ENCODE measurements at regions not wholly inside any gene's neighbourhood (a gene's known extent, or its start where the extent isn't known, plus 50 kb on each side); places are given as distances from the start of the nearest gene placed in this dataset.

- Mint-ChIP-seq H3K27ac (no peak overlapping the region), H3K4me3 (no peak overlapping the region), H3K4me1 (no peaks in the 10 kb centered on the region), H3K36me3 (no peaks in the 10 kb centered on the region), H3K9me3 (peaks cover 10 to 20% of the 10 kb centered on the region in 2 donors), H3K27me3 (ENCODE audit: low read depth in 2 of 2) (no peaks in the 10 kb centered on the region)
- WGBS (ENCODE audit: insufficient coverage) = 98% methylated on average over 3 of the region's 3 CpGs
- no peaks in the 10 kb centered on the region for H3K27me3 ChIP-seq (ENCODE audit: control insufficient read depth, insufficient read depth, low read length)
- TF ChIP-seq, protein P1, sequence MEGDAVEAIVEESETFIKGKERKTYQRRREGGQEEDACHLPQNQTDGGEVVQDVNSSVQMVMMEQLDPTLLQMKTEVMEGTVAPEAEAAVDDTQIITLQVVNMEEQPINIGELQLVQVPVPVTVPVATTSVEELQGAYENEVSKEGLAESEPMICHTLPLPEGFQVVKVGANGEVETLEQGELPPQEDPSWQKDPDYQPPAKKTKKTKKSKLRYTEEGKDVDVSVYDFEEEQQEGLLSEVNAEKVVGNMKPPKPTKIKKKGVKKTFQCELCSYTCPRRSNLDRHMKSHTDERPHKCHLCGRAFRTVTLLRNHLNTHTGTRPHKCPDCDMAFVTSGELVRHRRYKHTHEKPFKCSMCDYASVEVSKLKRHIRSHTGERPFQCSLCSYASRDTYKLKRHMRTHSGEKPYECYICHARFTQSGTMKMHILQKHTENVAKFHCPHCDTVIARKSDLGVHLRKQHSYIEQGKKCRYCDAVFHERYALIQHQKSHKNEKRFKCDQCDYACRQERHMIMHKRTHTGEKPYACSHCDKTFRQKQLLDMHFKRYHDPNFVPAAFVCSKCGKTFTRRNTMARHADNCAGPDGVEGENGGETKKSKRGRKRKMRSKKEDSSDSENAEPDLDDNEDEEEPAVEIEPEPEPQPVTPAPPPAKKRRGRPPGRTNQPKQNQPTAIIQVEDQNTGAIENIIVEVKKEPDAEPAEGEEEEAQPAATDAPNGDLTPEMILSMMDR (IDR thresholded peaks at IDR 0.05) = no peak
- no peak overlapping the region for H3K4me3 ChIP-seq (ENCODE audit: low read length)
- ATAC-seq (no peak), DNase-seq (no peak)
- H3K9me3 ChIP-seq (ENCODE audit: control insufficient read depth, insufficient read depth, low read length) = no peaks in the 10 kb centered on the region
- intact Hi-C loops (cut with micrococcal nuclease) = no loop called here
- H3K27ac ChIP-seq (ENCODE audit: low read length) = no peak overlapping the region
- H3K4me1 ChIP-seq (ENCODE audit: control insufficient read depth, insufficient read depth, low read length) = no peaks in the 10 kb centered on the region
- H3K36me3 ChIP-seq (ENCODE audit: control insufficient read depth, insufficient read depth, low read length) = no peaks in the 10 kb centered on the region
Measured at GRCh38 chr6:9638861-9639260, 776.0 kb downstream of the TFAP2A start.

- Mint-ChIP-seq H3K36me3 (peaks cover 7% of the 10 kb centered on the region), H3K9me3 (peaks cover 20 to 23% of the 10 kb centered on the region in 2 donors), H3K4me3 (no peak overlapping the region), H3K4me1 (no peaks in the 10 kb centered on the region), H3K27me3 (ENCODE audit: low read depth in 2 of 2) (no peaks in the 10 kb centered on the region), H3K27ac (no peak overlapping the region)
- H3K9me3 ChIP-seq (ENCODE audit: control insufficient read depth, insufficient read depth, low read length) = peaks cover 5% of the 10 kb centered on the region
- DNase-seq = no peak
- no peaks in the 10 kb centered on the region for H3K36me3 ChIP-seq (ENCODE audit: control insufficient read depth, insufficient read depth, low read length)
- no peak for ATAC-seq
- H3K27me3 ChIP-seq (ENCODE audit: control insufficient read depth, insufficient read depth, low read length) = no peaks in the 10 kb centered on the region
- no peak overlapping the region for H3K4me3 ChIP-seq (ENCODE audit: low read length)
- WGBS (ENCODE audit: insufficient coverage) = 87% methylated on average over 1 of the region's 2 CpGs
- no peaks in the 10 kb centered on the region for H3K4me1 ChIP-seq (ENCODE audit: control insufficient read depth, insufficient read depth, low read length)
- intact Hi-C loops (cut with micrococcal nuclease) = no loop called here
- TF ChIP-seq, protein P1 (IDR thresholded peaks at IDR 0.05) = no peak
- no peak overlapping the region for H3K27ac ChIP-seq (ENCODE audit: low read length)
Measured at GRCh38 chr6:9634776-9635175, 780.1 kb downstream of the TFAP2A start.

DNA sequence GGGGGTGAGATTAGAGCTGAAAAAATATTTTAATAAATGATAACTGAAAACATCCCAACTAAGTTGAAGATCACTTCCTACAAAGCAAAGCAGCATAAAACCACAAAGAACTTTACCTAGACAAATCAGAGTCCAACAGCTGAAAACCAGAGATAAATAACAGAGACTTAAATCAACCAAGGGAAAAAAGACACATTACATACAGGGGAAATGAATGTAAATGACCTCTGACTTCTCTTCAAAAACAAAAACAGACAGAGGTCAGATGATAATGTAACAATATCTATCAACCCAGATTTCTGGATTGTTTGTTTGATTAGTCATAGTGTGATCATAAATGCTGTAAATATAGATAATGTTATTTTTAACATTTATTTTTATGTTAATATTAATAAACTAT, 782.8 kb downstream of the TFAP2A start:
- Histone ChIP-seq H3K4me3 (ENCODE audit: low read length) (no peak overlapping the region), H3K27me3 (ENCODE audit: control insufficient read depth, insufficient read depth, low read length) (no peaks in the 10 kb centered on the region), H3K36me3 (ENCODE audit: control insufficient read depth, insufficient read depth, low read length) (no peaks in the 10 kb centered on the region), H3K27ac (ENCODE audit: low read length) (no peak overlapping the region), H3K9me3 (ENCODE audit: control insufficient read depth, insufficient read depth, low read length) (peaks cover 9% of the 10 kb centered on the region), H3K4me1 (ENCODE audit: control insufficient read depth, insufficient read depth, low read length) (no peaks in the 10 kb centered on the region)
- intact Hi-C loops (cut with micrococcal nuclease) = no loop called here
- DNase-seq (no peak), ATAC-seq (no peak)
- H3K4me3 Mint-ChIP-seq = no peak overlapping the region
- H3K9me3 Mint-ChIP-seq = peaks cover 22 to 26% of the 10 kb centered on the region in 2 donors
- peaks cover 14% of the 10 kb centered on the region for H3K36me3 Mint-ChIP-seq
- H3K27me3 Mint-ChIP-seq (ENCODE audit: low read depth in 2 of 2) = no peaks in the 10 kb centered on the region
- TF ChIP-seq, protein P1 (IDR thresholded peaks at IDR 0.05) = no peak
- no peaks in the 10 kb centered on the region for H3K4me1 Mint-ChIP-seq
- no peak overlapping the region for H3K27ac Mint-ChIP-seq

GRCh38 chr6:9628819-9629218, 786.1 kb downstream of the TFAP2A start:
- H3K9me3 Mint-ChIP-seq = peaks cover 14 to 22% of the 10 kb centered on the region in 2 donors
- no peak overlapping the region for H3K27ac Mint-ChIP-seq
- Histone ChIP-seq H3K4me1 (ENCODE audit: control insufficient read depth, insufficient read depth, low read length) (no peaks in the 10 kb centered on the region), H3K9me3 (ENCODE audit: control insufficient read depth, insufficient read depth, low read length) (peaks cover 9% of the 10 kb centered on the region), H3K27me3 (ENCODE audit: control insufficient read depth, insufficient read depth, low read length) (no peaks in the 10 kb centered on the region), H3K36me3 (ENCODE audit: control insufficient read depth, insufficient read depth, low read length) (no peaks in the 10 kb centered on the region), H3K27ac (ENCODE audit: low read length) (no peak overlapping the region), H3K4me3 (ENCODE audit: low read length) (no peak overlapping the region)
- H3K4me3 Mint-ChIP-seq = no peak overlapping the region
- H3K27me3 Mint-ChIP-seq (ENCODE audit: low read depth in 2 of 2) = no peaks in the 10 kb centered on the region
- DNase-seq (no peak), ATAC-seq (no peak)
- intact Hi-C loops (cut with micrococcal nuclease) = no loop called here
- TF ChIP-seq, protein P1 (IDR thresholded peaks at IDR 0.05) = no peak
- no peaks in the 10 kb centered on the region for H3K4me1 Mint-ChIP-seq
- H3K36me3 Mint-ChIP-seq = peaks cover 17% of the 10 kb centered on the region

Measured in natural killer cell (primary cell).